ENCODE measurements at regions not wholly inside any gene's neighbourhood (a gene's known extent, or its start where the extent isn't known, plus 50 kb on each side); places are given as distances from the start of the nearest gene placed in this dataset.

- intact Hi-C loops (cut with DNase I, micrococcal nuclease), result no loop called here
- DNase-seq (no peak), ATAC-seq (peak; percentile 31)
Measured at GRCh38 chr6:101266063-101266462, 127.4 kb upstream of the GRIK2 start.

- intact Hi-C loops (cut with DNase I, micrococcal nuclease), result no loop called here
- no peak for ATAC-seq
- no peak for DNase-seq
Measured at GRCh38 chr6:101268541-101268940, 125.0 kb upstream of the GRIK2 start.

GRCh38 chr6:101275251-101275650, 118.3 kb upstream of the GRIK2 start:
- DNase-seq (no peak), ATAC-seq (no peak)
- intact Hi-C loops (cut with DNase I, micrococcal nuclease), result no loop called here

DNA sequence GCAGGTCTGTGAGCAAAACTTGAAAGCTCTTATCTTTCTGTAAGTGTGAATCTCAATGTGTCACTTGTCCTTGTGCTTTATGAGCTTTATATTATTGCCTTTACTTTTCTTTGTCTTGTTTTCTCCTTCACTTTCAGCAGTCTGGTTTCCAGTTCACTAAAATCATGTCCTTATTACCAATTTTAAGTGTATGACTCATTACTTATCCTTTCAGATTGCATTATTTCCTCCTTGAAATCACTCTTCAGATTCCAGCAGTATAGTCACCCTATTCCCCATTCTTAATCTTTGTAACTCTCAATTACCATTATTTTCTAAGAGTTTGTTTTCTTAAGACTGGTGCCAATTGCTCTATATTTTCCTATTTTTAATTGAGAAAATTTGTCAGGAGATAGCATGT, 117.4 kb upstream of the GRIK2 start:
- intact Hi-C loops (cut with DNase I, micrococcal nuclease), result no loop called here
- no peak for ATAC-seq
- DNase-seq, result no peak

GRCh38 chr6:101279410-101279809, 114.1 kb upstream of the GRIK2 start:
- no peak for DNase-seq
- ATAC-seq, result no peak
- intact Hi-C loops (cut with DNase I, micrococcal nuclease), result no loop called here

DNA sequence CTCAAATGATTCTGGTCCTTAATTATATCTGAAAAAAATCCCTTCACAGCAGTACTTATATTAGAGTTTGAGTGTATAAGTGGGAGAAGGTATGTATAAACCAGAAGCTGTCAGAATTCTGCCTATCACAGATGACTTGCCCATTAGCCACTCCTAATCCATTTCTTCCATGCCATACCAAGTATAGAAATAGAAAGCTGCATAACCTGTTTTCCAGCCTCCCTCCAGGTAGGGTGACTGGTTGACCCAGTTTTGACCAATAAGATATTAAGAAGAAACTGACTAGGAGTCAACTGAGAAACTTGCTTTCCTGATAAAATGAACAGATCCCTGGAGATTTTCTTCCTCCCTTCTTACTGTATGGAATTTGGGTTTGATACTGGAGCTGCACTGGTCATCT, 112.2 kb upstream of the GRIK2 start:
- DNase-seq (no peak), ATAC-seq (peak; percentile 54)

DNA sequence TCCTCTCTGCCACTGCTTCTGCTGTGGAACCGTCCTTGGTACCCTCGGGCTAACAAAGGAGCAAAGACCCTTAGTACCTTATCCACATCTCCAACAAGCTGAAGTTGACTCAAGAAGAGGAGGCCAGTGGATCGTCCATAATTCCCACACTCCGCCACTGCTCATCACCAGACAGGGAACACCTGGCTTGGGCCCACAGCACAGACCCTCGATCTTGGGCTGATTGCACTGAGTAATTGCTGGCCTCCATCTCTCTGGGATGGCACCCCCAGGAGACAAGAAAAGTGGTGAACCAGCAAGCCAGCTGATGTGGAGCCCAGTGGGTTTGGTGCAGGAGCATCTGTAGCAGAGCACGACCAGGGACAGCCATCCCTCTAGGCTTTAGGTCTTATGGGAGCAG, 109.4 kb upstream of the GRIK2 start:
- no peak for ATAC-seq
- DNase-seq, result no peak
- intact Hi-C loops (cut with DNase I, micrococcal nuclease), result no loop called here

More for the DNA sequence above, 112.2 kb upstream of the GRIK2 start:
- intact Hi-C loops (cut with DNase I, micrococcal nuclease), result no loop called here

DNA sequence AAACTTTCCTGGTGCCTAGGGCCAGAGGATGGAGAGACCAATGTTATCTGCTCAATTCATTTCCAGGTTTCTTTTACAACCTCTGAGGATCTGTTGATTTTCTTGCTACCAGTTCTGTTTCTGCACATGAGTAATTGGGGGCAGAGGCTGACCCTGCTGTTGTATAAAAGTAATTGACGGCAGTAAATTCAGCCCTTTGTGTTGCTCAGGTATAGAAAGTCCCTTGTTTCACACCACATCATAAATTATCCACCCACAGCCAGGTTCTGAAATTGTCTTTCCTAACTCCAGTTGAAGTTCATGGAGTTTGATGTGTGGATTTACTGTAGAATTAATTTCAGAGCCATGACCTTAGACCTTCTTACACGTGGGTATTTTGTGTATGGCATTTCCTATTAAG, 107.4 kb upstream of the GRIK2 start:
- intact Hi-C loops (cut with DNase I, micrococcal nuclease), result no loop called here
- ATAC-seq, result peak; percentile 96
- peak in 1 of 2 donors; percentile 5 for DNase-seq

GRCh38 chr6:101290346-101290745, 103.2 kb upstream of the GRIK2 start:
- intact Hi-C loops (cut with DNase I, micrococcal nuclease), result no loop called here
- no peak for ATAC-seq
- no peak for DNase-seq

GRCh38 chr6:101294051-101294638, 99.4 kb upstream of the GRIK2 start:
- intact Hi-C loops (cut with DNase I, micrococcal nuclease), result no loop called here

DNA sequence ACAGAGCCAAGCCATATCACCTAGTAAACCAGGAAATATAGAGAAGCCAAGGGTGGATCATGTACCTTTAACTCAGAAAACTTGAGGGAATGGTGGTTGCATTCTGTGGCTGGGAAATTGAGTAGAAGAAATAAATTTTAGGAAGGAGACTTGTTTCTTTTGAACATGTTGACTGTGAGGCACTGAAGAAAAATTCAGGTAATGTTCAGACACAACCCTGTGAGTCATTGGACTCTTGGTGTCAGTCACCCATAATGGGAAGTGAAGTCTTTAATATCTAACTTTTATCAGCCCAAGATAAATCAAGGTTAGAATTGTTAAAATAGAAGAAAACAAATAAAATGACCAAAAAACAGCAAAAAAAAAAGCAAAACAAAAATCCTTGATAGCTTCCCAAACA, 98.8 kb upstream of the GRIK2 start:
- DNase-seq (no peak), ATAC-seq (no peak)
- intact Hi-C loops (cut with DNase I, micrococcal nuclease), result no loop called here

More at GRCh38 chr6:101294051-101294638, 99.4 kb upstream of the GRIK2 start:
- DNase-seq, result no peak
- ATAC-seq, result no peak

DNA sequence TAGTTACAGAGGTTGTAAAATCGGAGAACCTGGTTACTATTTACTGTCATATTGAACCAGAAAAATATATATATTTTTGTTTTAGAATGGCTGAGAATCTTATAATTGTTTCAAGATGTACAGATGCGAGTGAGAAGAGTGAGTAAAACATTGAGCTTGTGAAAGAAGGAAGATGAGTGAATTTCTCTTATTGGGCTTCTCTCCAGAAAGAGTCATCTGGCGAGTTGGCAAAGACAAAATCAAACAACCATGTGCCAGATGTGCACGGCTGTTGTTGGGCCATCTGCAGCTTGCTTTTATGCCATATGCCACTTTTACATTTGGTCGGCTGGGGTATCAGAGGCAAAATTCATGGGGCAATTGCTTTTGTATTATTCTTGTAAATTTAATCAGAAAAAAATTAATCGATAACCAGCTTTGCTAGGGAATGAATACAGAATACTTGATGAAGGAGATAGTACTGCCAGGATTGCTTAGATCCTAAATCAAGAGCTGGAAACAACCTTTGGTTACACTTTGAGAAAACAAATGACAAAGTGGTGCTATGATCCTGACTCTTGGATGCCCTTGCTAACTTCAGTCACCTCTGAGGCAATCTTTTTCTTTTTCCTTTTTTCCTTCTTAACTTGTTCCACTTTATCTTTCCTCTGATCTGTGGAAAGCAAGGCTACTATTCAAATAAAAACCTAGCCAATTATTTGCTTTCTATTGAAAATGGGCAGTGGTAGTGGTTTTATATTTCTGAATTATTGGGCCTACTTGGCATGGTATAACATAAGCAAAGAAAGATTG, 97.1 kb upstream of the GRIK2 start:
- ATAC-seq, result no peak
- no peak for DNase-seq
- intact Hi-C loops (cut with DNase I, micrococcal nuclease), result no loop called here

- intact Hi-C loops (cut with DNase I, micrococcal nuclease), result no loop called here
- no peak for ATAC-seq
- no peak for DNase-seq
Measured at GRCh38 chr6:101302593-101302992, 90.9 kb upstream of the GRIK2 start.

DNA sequence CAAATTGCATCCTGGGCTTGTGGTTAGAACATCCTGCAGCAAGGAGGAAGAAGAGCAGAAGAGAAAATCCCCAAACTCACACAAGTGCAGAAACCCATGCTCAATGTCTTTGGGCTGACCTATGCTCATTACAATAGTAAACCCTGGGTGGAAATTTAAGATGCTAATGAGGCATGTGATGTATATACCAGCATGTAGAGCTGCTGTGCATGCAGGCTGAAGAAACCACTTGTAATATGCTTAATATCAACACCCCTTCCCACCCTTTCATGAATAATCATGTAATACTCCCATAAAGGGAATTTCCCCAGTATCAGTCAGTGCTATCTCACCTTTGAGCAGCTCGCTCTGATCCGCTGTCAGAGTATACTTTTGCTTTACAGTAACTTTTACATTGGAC, 90.0 kb upstream of the GRIK2 start:
- intact Hi-C loops (cut with DNase I, micrococcal nuclease), result no loop called here
- ATAC-seq (no peak), DNase-seq (no peak)

GRCh38 chr6:101312652-101313051, 80.9 kb upstream of the GRIK2 start:
- ATAC-seq (no peak), DNase-seq (no peak)
- intact Hi-C loops (cut with DNase I, micrococcal nuclease), result no loop called here

DNA sequence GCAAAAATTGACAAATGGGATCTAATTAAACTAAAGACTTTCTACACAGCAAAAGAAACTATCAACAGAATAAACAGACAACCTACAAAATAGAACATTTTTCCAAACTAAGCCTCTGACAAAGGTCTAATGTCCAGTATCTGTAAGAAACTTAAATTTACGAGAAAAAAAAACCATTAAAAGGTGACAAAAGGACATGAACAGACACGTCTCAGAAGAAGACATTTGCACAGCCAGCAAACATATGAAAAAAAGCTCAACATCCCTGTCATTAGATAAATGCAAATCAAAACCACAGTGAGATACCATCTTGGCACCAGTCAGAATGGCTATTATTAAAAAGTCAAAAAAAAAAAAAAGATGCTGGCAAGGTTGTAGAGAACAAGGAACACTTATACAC, 70.6 kb upstream of the GRIK2 start:
- ATAC-seq (no peak), DNase-seq (no peak)
- intact Hi-C loops (cut with DNase I, micrococcal nuclease), result no loop called here

- intact Hi-C loops (cut with DNase I, micrococcal nuclease), result no loop called here
- ATAC-seq (no peak), DNase-seq (no peak)
Measured at GRCh38 chr6:101326411-101326810, 67.1 kb upstream of the GRIK2 start.

- intact Hi-C loops (cut with DNase I, micrococcal nuclease), result no loop called here
- ATAC-seq (no peak), DNase-seq (no peak)
Measured at GRCh38 chr6:101341926-101342325, 51.6 kb upstream of the GRIK2 start.

All from left colon (tissue), 2 donors.